IPS-20b (cell line): ENCODE measurements at regions not wholly inside any gene's neighbourhood (a gene's known extent, or its start where the extent isn't known, plus 50 kb on each side); places are given as distances from the start of the nearest gene placed in this dataset.

ENCODE experiments used
- H3K27ac ChIP-seq: one replicate; pipeline ENCODE4 v1.5.1; 2013; ENCODE audit warnings: low read length
- H3K27me3 ChIP-seq: 2 replicates; pipeline ENCODE4 v1.6.1; 2013; ENCODE audit warnings: mild to moderate bottlenecking, low read length, inconsistent platforms; ENCODE audit not compliant: insufficient read depth
- H3K36me3 ChIP-seq: 2 replicates; pipeline ENCODE4 v1.6.1; 2013; ENCODE audit warnings: low read depth, mild to moderate bottlenecking, inconsistent platforms, low read length, moderate library complexity; ENCODE audit not compliant: insufficient read depth
- H3K4me1 ChIP-seq: 2 replicates; pipeline ENCODE4 v1.6.1; 2013; ENCODE audit warnings: mild to moderate bottlenecking, control low read depth, inconsistent platforms, low read length, moderate library complexity; ENCODE audit not compliant: insufficient read depth
- H3K4me3 ChIP-seq: 2 replicates; pipeline ENCODE4 v1.5.1; 2013; ENCODE audit warnings: mild to moderate bottlenecking, low read length, inconsistent platforms
- H3K9ac ChIP-seq: 2 replicates; pipeline ENCODE4 v1.6.1; 2013; ENCODE audit warnings: low read depth, mild to moderate bottlenecking, inconsistent platforms, low read length, moderate library complexity
- H3K9me3 ChIP-seq: 2 replicates; pipeline ENCODE4 v1.6.1; 2013; ENCODE audit warnings: mild to moderate bottlenecking, low read depth, low read length, inconsistent platforms; ENCODE audit not compliant: insufficient read depth

DNA sequence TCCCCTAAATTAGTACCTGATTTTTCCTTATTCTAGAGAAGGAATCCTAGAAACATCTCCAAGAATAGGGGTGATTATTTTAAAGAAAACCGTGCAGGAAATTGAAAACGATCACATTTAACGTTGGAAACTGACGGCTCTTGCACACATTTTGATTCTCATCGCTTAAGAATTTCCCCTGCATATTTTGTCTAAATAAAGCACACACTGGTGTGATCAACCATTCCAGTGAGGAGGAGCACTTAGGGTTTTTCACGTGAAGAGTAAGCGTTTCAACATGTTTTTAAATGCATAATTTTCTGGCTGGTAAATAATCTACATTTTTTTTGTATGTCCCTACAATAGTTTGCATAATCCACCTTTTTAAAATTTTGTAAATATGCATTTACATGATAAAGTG is 229.7 kb upstream of the PFKP start:
- no peaks in the 10 kb centered on the region for H3K9me3 ChIP-seq
- no peaks in the 10 kb centered on the region for H3K4me1 ChIP-seq
- no peak overlapping the region for H3K9ac ChIP-seq
- H3K36me3 ChIP-seq = no peaks in the 10 kb centered on the region
- H3K27ac ChIP-seq = no peak overlapping the region
- peaks cover 11% of the 10 kb centered on the region for H3K27me3 ChIP-seq
- no peak overlapping the region for H3K4me3 ChIP-seq

DNA sequence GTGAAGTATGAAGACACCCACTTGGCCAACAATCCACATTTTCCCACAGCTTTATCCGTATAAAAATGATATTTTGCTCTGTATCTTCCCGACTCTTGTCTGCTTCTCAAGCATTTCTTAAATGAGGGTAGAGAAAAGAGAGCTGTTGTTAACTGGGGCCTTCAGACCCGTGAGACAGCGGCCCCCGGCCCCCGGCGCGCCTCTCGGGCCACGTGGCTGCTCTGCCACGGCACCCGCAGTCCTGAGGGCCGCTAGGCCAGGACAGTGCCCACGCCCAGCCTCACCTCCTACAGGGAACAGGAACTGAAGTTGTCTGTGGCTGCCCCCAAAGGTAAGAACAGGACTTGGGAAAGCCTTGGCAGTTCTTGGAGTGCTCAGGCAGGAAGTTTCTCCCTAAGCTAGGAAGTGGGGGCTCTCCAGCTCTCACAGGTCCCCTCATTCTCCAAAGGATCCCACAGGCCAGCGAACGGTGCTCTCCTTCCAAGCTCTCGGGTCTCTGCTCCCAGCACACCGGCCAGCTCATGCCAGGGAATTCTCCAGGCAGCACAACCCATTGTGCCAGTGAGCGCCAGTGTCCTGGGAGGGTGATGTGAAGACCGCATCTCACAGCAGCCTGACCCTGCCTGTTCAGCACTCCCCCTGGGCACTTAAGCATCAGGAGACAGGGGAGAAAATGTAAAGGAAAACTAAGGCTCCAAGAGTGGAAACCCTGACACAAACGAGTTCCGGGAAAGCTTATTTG is 230.3 kb upstream of the PFKP start:
- Histone ChIP-seq H3K4me1 (no peaks in the 10 kb centered on the region), H3K4me3 (no peak overlapping the region), H3K9me3 (no peaks in the 10 kb centered on the region), H3K36me3 (no peaks in the 10 kb centered on the region), H3K27me3 (peaks cover 11% of the 10 kb centered on the region), H3K9ac (no peak overlapping the region), H3K27ac (no peak overlapping the region)

DNA sequence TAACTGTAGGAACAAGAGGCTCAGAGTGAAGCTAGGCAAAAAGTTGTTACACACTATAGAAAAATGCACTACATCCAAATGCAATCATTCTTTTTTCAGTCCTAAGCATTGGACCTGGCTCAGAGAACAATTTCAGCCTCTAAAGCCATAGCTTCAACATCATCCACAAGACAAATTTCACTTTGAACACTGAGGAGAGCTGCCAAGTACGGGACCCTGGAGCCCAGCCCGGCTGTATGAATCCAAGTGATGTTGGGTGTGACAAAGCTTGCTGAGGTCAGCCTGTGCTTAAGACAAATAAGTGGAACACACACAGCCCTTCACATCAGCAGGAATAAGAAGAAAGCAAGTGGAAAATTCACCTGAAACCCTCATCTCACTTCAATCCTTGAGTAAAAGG is 233.1 kb upstream of the PFKP start:
- no peaks in the 10 kb centered on the region for H3K4me1 ChIP-seq
- H3K27me3 ChIP-seq = peaks cover under 1% of the 10 kb centered on the region
- H3K9me3 ChIP-seq = no peaks in the 10 kb centered on the region
- H3K4me3 ChIP-seq = no peak overlapping the region
- no peaks in the 10 kb centered on the region for H3K36me3 ChIP-seq
- no peak overlapping the region for H3K27ac ChIP-seq
- H3K9ac ChIP-seq = no peak overlapping the region

DNA sequence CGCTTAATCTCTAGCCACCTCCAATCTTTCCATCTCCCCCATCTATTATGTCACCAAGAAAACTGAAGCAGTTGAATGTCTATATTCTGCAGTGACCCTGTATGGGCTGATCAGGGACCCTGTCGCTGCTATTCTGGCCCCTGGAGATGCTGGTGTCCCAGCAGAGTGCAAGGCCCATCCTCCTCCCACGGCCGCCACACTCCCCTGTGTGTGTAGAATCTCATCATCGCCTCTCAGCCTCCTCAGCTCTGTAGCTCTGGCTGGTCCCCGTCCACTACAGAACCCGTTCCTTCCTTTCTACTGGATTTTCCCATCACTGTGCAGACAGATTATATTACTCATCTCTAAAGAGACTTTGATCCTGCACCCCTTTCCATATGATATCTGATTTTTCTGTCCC is 235.8 kb upstream of the PFKP start:
- H3K27ac ChIP-seq = no peak overlapping the region
- H3K9ac ChIP-seq = no peak overlapping the region
- H3K27me3 ChIP-seq = no peaks in the 10 kb centered on the region
- H3K9me3 ChIP-seq = no peaks in the 10 kb centered on the region
- H3K4me3 ChIP-seq = no peak overlapping the region
- no peaks in the 10 kb centered on the region for H3K36me3 ChIP-seq
- H3K4me1 ChIP-seq = no peaks in the 10 kb centered on the region

DNA sequence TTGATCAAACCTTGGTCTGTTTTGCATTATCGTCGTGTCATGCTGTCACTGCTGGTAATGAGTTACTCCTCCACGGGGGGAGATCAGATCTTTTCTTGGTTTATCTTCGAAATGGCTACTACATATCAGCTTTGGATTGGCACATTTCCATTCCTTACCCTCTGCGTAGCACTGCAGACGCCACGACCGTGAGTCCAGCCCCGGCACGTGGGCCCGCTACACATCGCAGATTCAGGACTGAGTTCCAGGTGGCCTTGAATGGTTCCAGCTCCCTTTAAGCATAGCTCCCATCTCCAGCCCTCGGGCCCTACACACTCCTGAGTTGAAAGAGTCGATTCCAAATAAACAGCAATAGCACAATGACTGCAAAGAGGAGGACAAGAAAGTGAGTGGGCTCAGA is 238.6 kb upstream of the PFKP start:
- H3K27me3 ChIP-seq = no peaks in the 10 kb centered on the region
- H3K36me3 ChIP-seq = no peaks in the 10 kb centered on the region
- H3K9ac ChIP-seq = no peak overlapping the region
- H3K4me3 ChIP-seq = no peak overlapping the region
- H3K9me3 ChIP-seq = no peaks in the 10 kb centered on the region
- H3K4me1 ChIP-seq = no peaks in the 10 kb centered on the region
- no peak overlapping the region for H3K27ac ChIP-seq

DNA sequence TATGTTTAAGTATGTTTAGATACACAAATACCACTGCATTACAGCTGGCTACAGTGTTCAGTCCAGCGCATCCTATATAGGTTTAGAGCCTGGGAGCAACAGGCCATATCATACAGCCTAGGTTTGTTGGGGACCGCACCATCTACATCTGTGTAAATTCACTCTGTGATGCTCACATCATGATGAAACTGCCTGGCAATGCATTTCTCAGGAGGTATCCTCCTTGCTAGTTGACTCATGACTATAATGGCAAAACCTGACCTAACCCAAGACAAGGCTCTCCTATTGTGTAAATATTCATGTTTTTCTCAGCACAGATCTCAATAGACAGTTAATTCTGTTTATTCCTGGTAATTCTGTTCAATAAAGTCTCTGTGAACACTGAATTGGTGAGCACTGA is 240.7 kb upstream of the PFKP start:
- no peaks in the 10 kb centered on the region for H3K9me3 ChIP-seq
- no peaks in the 10 kb centered on the region for H3K36me3 ChIP-seq
- no peaks in the 10 kb centered on the region for H3K4me1 ChIP-seq
- no peaks in the 10 kb centered on the region for H3K27me3 ChIP-seq
- no peak overlapping the region for H3K27ac ChIP-seq
- H3K4me3 ChIP-seq = no peak overlapping the region
- no peak overlapping the region for H3K9ac ChIP-seq

DNA sequence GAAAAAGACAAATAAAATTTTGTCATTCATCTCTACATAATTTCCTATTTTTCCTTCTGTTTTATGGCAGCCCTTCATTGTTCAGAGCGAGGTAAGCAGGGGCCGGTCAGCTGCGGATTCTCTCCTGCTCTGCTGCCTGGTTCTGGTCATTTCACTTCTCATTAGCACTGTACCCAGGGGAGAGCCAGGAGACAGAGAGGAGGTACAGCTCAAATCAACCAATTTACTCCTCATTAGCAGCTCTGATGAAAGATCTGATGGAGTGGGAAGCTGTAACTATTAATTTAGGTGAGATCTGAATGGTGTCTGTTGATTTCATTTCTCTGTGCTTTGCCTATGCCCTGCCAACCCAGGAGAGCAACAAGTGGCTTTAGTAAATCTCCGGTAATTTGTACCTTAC is 241.5 kb upstream of the PFKP start:
- H3K9me3 ChIP-seq = no peaks in the 10 kb centered on the region
- H3K4me3 ChIP-seq = no peak overlapping the region
- H3K4me1 ChIP-seq = no peaks in the 10 kb centered on the region
- no peaks in the 10 kb centered on the region for H3K27me3 ChIP-seq
- no peaks in the 10 kb centered on the region for H3K36me3 ChIP-seq
- no peak overlapping the region for H3K27ac ChIP-seq
- no peak overlapping the region for H3K9ac ChIP-seq

DNA sequence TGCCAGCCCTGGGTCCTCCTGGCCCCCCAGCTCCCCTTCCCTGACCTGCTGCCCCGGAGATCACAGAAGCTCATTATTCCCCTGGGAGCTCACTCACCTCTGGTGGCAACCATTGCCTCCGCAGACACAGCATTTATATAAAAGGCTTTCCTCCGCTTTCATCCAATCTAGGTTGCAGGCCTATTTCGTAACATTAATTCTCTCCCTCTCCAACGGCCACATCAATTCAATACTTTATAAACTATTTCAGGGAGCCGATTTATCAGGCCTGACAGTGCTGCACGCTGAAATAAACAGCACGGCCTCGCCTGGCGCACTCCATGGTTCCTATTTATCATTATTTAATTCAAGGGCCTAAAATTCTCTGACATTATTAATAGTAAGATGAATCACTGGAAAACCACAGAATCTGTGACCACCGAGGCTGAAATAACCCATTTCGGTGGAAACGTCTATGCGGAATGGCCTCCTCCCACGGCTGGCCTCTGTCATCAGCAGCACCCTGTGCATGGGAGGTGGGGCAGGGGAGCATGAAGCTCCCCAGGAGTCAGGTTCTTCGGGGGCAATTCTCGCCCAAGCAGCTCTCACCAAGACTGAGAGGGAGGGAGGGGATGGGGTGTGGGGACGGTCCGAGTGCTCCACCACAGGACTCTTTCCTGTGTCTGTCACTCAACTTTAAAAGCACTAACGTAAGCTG is 249.3 kb upstream of the PFKP start:
- no peaks in the 10 kb centered on the region for H3K27me3 ChIP-seq
- no peaks in the 10 kb centered on the region for H3K9me3 ChIP-seq
- no peak overlapping the region for H3K9ac ChIP-seq

DNA sequence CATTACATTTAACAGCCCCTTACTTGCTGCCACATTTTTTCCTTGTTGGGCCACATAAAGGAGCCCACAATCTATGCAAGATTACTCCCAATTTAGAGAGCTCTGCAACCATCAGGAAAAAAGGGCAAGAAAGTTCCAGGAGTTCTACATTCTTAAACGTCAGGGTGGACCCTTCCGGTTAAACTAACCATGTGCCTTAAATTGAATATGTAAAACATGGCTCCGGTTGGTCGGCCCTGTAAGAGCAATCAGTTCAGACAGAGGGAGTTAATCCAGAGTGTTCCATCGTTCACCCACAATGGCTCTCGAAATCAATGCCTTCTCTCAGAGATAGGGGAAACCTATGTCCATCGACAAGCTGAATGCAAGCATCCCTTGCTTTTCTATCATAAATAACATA is 253.7 kb upstream of the PFKP start:
- Histone ChIP-seq H3K4me3 (no peak overlapping the region), H3K9me3 (no peaks in the 10 kb centered on the region), H3K4me1 (no peaks in the 10 kb centered on the region), H3K27me3 (no peaks in the 10 kb centered on the region), H3K27ac (no peak overlapping the region), H3K36me3 (no peaks in the 10 kb centered on the region), H3K9ac (no peak overlapping the region)

More for the DNA sequence above, 249.3 kb upstream of the PFKP start:
- H3K4me3 ChIP-seq = no peak overlapping the region
- no peaks in the 10 kb centered on the region for H3K4me1 ChIP-seq
- no peak overlapping the region for H3K27ac ChIP-seq
- no peaks in the 10 kb centered on the region for H3K36me3 ChIP-seq

DNA sequence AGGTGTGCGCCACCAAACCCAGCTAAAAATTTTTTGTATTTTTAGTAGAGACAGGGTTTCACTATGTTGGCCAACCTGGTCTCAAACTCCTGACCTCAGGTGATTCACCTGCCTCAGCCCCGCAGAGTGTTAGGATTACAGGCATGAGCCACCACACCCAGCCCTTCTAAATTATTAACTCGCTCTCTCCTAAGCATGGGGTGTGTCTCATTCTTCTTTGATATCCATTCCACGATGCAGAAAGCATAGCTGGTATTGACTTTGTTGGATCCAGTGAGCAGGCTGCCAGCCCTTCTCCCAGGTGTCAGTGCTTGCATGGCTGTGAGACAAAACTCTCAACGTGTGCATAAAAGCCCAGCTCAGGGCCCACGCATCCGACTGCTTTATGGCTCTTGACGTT is 254.1 kb upstream of the PFKP start:
- Histone ChIP-seq H3K4me3 (no peak overlapping the region), H3K4me1 (no peaks in the 10 kb centered on the region), H3K36me3 (no peaks in the 10 kb centered on the region), H3K27me3 (no peaks in the 10 kb centered on the region), H3K9me3 (no peaks in the 10 kb centered on the region), H3K27ac (no peak overlapping the region), H3K9ac (no peak overlapping the region)

DNA sequence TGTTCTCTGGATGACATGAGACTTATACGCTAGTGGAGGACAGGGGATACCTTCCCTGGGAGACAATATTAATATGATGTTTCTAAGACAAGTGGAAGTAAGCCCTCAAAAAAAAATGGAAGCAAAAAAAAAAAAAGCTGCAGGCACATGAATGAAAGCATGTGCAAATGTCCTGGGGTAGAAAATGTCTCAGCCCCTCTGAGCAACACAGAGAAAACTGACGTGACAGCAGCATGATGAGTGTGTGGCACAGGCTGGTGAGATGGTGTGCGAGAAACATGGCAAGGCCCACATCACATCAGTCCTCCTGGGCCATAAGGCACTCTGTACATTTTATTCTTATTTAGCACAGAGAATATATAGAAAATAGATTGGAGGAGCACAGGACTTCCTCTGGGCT is 254.7 kb upstream of the PFKP start:
- Histone ChIP-seq H3K9me3 (no peaks in the 10 kb centered on the region), H3K27me3 (no peaks in the 10 kb centered on the region), H3K27ac (no peak overlapping the region), H3K36me3 (no peaks in the 10 kb centered on the region), H3K4me1 (no peaks in the 10 kb centered on the region), H3K4me3 (no peak overlapping the region), H3K9ac (no peak overlapping the region)

DNA sequence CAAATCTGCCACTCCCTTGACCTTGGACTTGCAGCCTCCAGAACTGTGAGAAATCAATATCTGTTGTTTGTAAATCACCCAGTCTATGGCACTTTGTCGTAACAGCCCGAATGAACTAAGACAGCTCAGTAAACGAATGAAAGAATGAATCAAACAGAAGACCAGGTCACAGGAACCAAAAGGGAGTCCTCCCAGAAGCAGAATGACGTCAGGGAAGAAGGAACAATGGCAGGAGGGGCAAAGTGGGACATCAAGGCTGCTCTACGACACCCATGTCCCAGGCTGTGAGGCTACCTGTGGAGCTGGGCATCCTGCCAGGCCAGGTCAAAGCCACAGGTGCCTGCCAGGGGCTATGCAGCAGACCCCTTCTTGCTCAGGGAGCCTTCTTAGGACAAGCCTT is 267.2 kb upstream of the PFKP start:
- H3K9me3 ChIP-seq = 0 out of 2 replicates have a peak, but pooled peaks cover 2% of the 10 kb centered on the region
- H3K27ac ChIP-seq = no peak overlapping the region
- H3K9ac ChIP-seq = no peak overlapping the region
- H3K36me3 ChIP-seq = no peaks in the 10 kb centered on the region
- no peak overlapping the region for H3K4me3 ChIP-seq
- H3K4me1 ChIP-seq = peaks cover 10% of the 10 kb centered on the region; the same call in 1 of the 2 replicates
- H3K27me3 ChIP-seq = no peaks in the 10 kb centered on the region
